ENCODE measurements at regions not wholly inside any gene's neighbourhood (a gene's known extent, or its start where the extent isn't known, plus 50 kb on each side); places are given as distances from the start of the nearest gene placed in this dataset.

- H3K4me1 ChIP-seq (ENCODE audit: insufficient read depth, low read length), result no peaks in the 10 kb centered on the region
- H3K9ac ChIP-seq (ENCODE audit: insufficient read depth, low read depth, low read length), result no peak overlapping the region
- no peaks in the 10 kb centered on the region for H4K20me1 ChIP-seq (ENCODE audit: insufficient read depth, low read length)
- ChIA-PET POLR2A (no interaction called here), CTCF (ENCODE audit: low intra/inter-chr PET ratio, low total read pairs) (no interaction called here)
- no peak overlapping the region for H3K4me3 ChIP-seq (replicated peaks in 1 of 3; ENCODE audit: insufficient read depth in 1 of 3, low read depth in 2 of 3, low read length in 3 of 3)
- BruUV-seq (replicated peaks), result no TSS peak
- H3K36me3 ChIP-seq (replicated peaks in 1 of 2; ENCODE audit: control insufficient read depth in 1 of 2, insufficient read depth in 2 of 2, low read length in 2 of 2), result no peaks in the 10 kb centered on the region
- intact Hi-C loops (cut with micrococcal nuclease; ENCODE audit: unreplicated experiment) (no loop called here), in situ Hi-C loops (cut with HindIII; ENCODE audit: extremely low pct_ligation_motif_present, low pct_unique_long_range_greater_than_20kb) (no loop called here)
- WGBS (ENCODE audit: low lambda C conversion rate), result 0% methylated on average over 1 of the region's 1 CpG
- no peak overlapping the region for H3K27ac ChIP-seq (ENCODE audit: extremely low read length, insufficient read depth, low read length)
- TF ChIP-seq IRF9 (CRISPR knock-in tag; IDR thresholded peaks at IDR 0.05; ENCODE audit: borderline replicate concordance) (no peak), CEBPB (IDR thresholded peaks at IDR 0.05; ENCODE audit: borderline replicate concordance, low read depth, low read length) (0 out of 2 replicates have a peak, but pooled peaks have one; percentile 50)
- no peaks in the 10 kb centered on the region for H3K9me3 ChIP-seq (ENCODE audit: low read length)
- FAIRE-seq (no peak), DNase-seq (ENCODE audit: low spot score) (no peak), ATAC-seq (no peak)
- no peaks in the 10 kb centered on the region for H3K27me3 ChIP-seq (ENCODE audit: control insufficient read depth in 1 of 2, insufficient read depth in 2 of 2, low read length in 2 of 2)
- H3K4me2 ChIP-seq (ENCODE audit: low read depth, low read length), result no peak overlapping the region
- H2AFZ ChIP-seq (ENCODE audit: low read length), result no peak overlapping the region
- H3K79me2 ChIP-seq (ENCODE audit: insufficient read depth, low read length), result no peaks in the 10 kb centered on the region
Observed at GRCh38 chr3:178097576-178097975, 438.7 kb upstream of the KCNMB2 start.

- no peaks in the 10 kb centered on the region for H3K9me3 ChIP-seq (ENCODE audit: low read length)
- H3K27me3 ChIP-seq (ENCODE audit: control insufficient read depth in 1 of 2, insufficient read depth in 2 of 2, low read length in 2 of 2), result no peaks in the 10 kb centered on the region
- H3K79me2 ChIP-seq (ENCODE audit: insufficient read depth, low read length), result no peaks in the 10 kb centered on the region
- no peak overlapping the region for H3K27ac ChIP-seq (ENCODE audit: extremely low read length, insufficient read depth, low read length)
- ATAC-seq (no peak), FAIRE-seq (no peak), DNase-seq (ENCODE audit: low spot score) (no peak)
- H3K36me3 ChIP-seq (replicated peaks in 1 of 2; ENCODE audit: control insufficient read depth in 1 of 2, insufficient read depth in 2 of 2, low read length in 2 of 2), result no peaks in the 10 kb centered on the region
- CTCF ChIA-PET (ENCODE audit: low intra/inter-chr PET ratio, low total read pairs), result no interaction called here
- no peak overlapping the region for H3K4me3 ChIP-seq (replicated peaks in 1 of 3; ENCODE audit: insufficient read depth in 1 of 3, low read depth in 2 of 3, low read length in 3 of 3)
- POLR2A ChIA-PET, result no interaction called here
- in situ Hi-C loops (cut with HindIII; ENCODE audit: extremely low pct_ligation_motif_present, low pct_unique_long_range_greater_than_20kb), result no loop called here
- H3K9ac ChIP-seq (ENCODE audit: insufficient read depth, low read depth, low read length), result no peak overlapping the region
- no peak overlapping the region for H2AFZ ChIP-seq (ENCODE audit: low read length)
- 19% methylated on average over 4 of the region's 4 CpGs for WGBS (ENCODE audit: low lambda C conversion rate)
- BruUV-seq (replicated peaks), result no TSS peak
- no peaks in the 10 kb centered on the region for H3K4me1 ChIP-seq (ENCODE audit: insufficient read depth, low read length)
- no peaks in the 10 kb centered on the region for H4K20me1 ChIP-seq (ENCODE audit: insufficient read depth, low read length)
- intact Hi-C loops (cut with micrococcal nuclease; ENCODE audit: unreplicated experiment), result no loop called here
- H3K4me2 ChIP-seq (ENCODE audit: low read depth, low read length), result no peak overlapping the region
- TF ChIP-seq CBFB (CRISPR knock-in tag; IDR thresholded peaks at IDR 0.05), result no peak
- TF ChIP-seq ZNF12 (CRISPR knock-in tag; IDR thresholded peaks at IDR 0.05), result no peak
- TF ChIP-seq ZNF383 (CRISPR knock-in tag; IDR thresholded peaks at IDR 0.05; ENCODE audit: borderline replicate concordance), result no peak
- TF ChIP-seq E2F5 (CRISPR knock-in tag; conservative IDR thresholded peaks at IDR 0.05), result no peak
- no peak for TF ChIP-seq ATAD3A (CRISPR knock-in tag; IDR thresholded peaks at IDR 0.05)
- no peak for TF ChIP-seq MIER3 (CRISPR knock-in tag; IDR thresholded peaks at IDR 0.05; ENCODE audit: borderline replicate concordance)
- TF ChIP-seq RXRB (CRISPR knock-in tag; IDR thresholded peaks at IDR 0.05; ENCODE audit: borderline replicate concordance), result no peak
- TF ChIP-seq KIAA2018 (CRISPR knock-in tag; IDR thresholded peaks at IDR 0.05; ENCODE audit: borderline replicate concordance), result no peak
Observed at GRCh38 chr3:178099274-178099673, 437.0 kb upstream of the KCNMB2 start.
